ENCODE measurements at regions not wholly inside any gene's neighbourhood (a gene's known extent, or its start where the extent isn't known, plus 50 kb on each side); places are given as distances from the start of the nearest gene placed in this dataset.

- no peak for DNase-seq
These were observed 77.2 kb upstream of the TMEM106B start for GRCh38 chr7:12133865-12134264.

GRCh38 chr7:12136523-12136922, 74.6 kb upstream of the TMEM106B start:
- no peak for DNase-seq

DNA sequence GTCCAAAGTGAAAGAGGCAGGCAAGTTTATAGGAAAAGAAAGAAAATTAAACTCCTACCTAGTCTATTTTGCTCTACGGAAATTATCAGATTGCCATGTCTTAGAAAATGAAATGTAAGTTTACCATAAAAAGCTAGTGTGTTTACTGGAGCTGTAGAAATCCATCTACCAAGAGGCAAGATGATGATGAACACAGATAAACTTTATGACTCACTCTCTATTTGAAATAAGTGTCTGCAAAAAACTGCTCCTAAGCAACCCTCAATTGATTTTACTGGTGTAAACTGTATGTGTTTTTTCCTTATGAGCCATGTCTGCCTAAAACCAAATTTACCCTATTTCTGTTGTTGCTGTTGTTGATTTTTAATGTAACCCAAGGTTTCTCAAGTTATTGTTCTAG, 73.8 kb upstream of the TMEM106B start:
- peak; percentile 8 for DNase-seq

GRCh38 chr7:12138421-12138820, 72.7 kb upstream of the TMEM106B start:
- no peak for DNase-seq

DNA sequence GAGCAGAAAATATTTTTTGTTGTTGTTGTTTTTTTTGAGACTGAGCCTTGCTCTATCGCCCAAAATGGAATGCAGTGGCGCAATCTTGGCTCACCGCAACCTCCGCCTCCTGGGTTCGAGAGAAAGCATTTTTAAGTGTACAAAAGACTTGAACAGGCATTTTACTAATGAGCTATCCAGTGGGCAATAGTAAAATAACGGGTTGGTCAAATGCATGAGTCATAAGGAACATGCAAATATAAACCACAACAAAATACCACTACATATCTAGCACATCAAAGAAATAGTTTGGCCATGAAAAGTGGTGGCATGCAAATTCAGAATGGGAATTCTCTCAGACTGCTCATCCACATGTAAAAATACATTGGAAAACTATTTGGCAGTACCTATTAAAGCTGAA, 71.7 kb upstream of the TMEM106B start:
- no peak for DNase-seq

DNA sequence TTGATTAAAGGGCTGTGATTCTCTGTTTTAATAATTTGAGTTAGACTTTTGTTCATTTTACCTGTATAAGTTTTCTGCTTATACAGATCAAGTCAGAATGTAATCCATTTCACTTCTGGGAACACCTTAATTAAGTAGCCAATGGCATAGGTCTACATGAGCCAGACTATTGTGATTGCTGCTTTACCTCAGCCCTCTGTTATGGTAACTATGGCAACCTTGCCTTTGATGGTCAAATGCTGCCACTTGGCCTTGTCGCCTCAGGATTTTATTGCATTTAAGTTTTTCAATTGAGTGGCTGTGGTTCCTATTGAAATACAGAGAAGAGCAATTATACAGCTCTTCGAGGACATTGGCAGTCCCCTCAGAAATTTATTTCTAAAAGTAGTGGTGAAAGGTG, 64.3 kb upstream of the TMEM106B start:
- no peak for DNase-seq

- DNase-seq = no peak
These were observed 58.7 kb upstream of the TMEM106B start for GRCh38 chr7:12152196-12152918.

- DNase-seq = no peak
These were observed 57.0 kb upstream of the TMEM106B start for GRCh38 chr7:12154119-12154518.

GRCh38 chr7:12157517-12157916, 53.6 kb upstream of the TMEM106B start:
- DNase-seq = peak; percentile 7

GRCh38 chr7:12158334-12159060, 52.6 kb upstream of the TMEM106B start:
- DNase-seq = no peak

DNA sequence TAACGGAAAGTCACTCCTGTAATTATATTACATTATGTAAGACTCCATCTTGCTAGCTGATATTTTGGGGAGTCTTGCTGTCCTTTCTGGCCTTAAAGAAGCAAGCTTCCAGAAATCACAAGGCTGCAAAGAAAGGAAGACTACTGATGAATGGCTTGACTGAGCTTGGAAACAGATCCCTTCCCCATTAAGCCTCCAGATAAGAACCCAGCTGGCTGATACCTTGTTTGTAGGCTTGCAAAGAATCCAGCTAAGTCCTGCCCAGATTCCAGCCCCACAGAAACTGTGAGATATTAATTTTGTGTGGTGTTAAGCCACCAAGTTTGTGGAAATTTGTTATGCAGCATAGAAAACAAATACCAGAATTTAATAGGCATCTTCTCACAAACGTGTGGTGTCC, 49.9 kb upstream of the TMEM106B start:
- DNase-seq = no peak

Data from hematopoietic multipotent progenitor cell treated with erythropoietin and hydrocortisone succinate and interleukin-3 and kit ligand, for 4 days (in vitro differentiated cells).